ENCODE measurements at regions not wholly inside any gene's neighbourhood (a gene's known extent, or its start where the extent isn't known, plus 50 kb on each side); places are given as distances from the start of the nearest gene placed in this dataset.

DNA sequence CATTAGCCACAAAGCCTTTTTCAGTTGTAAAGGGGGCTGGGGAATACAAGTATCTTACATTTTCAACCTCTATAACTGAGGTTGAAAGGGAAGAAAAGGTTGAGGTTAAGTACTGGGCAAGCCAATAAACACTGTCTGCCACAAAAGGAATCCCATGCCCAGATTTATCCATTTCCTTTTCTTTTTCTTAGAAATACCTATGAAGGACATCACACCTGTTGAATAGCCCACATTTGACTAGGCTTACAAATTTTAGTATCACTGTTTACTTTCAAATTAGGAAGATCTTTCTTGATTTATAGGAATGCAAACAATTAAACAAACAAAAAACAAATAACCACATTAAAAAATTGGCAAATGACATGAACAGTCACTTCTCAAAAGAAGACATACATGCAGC lies 81.0 kb upstream of the CAV2 start:
- TF ChIP-seq, protein P1, sequence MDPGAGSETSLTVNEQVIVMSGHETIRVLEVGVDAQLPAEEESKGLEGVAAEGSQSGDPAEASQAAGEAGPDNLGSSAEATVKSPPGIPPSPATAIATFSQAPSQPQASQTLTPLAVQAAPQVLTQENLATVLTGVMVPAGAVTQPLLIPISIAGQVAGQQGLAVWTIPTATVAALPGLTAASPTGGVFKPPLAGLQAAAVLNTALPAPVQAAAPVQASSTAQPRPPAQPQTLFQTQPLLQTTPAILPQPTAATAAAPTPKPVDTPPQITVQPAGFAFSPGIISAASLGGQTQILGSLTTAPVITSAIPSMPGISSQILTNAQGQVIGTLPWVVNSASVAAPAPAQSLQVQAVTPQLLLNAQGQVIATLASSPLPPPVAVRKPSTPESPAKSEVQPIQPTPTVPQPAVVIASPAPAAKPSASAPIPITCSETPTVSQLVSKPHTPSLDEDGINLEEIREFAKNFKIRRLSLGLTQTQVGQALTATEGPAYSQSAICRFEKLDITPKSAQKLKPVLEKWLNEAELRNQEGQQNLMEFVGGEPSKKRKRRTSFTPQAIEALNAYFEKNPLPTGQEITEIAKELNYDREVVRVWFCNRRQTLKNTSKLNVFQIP (CRISPR knock-in tag; IDR thresholded peaks at IDR 0.05; ENCODE audit: borderline replicate concordance, low read depth): no peak
- no peak for TF ChIP-seq ISL1 (CRISPR knock-in tag; IDR thresholded peaks at IDR 0.05)
- TF ChIP-seq, protein P2, sequence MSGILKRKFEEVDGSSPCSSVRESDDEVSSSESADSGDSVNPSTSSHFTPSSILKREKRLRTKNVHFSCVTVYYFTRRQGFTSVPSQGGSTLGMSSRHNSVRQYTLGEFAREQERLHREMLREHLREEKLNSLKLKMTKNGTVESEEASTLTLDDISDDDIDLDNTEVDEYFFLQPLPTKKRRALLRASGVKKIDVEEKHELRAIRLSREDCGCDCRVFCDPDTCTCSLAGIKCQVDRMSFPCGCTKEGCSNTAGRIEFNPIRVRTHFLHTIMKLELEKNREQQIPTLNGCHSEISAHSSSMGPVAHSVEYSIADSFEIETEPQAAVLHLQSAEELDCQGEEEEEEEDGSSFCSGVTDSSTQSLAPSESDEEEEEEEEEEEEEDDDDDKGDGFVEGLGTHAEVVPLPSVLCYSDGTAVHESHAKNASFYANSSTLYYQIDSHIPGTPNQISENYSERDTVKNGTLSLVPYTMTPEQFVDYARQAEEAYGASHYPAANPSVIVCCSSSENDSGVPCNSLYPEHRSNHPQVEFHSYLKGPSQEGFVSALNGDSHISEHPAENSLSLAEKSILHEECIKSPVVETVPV (CRISPR knock-in tag; IDR thresholded peaks at IDR 0.05): no peak
- no peak for TF ChIP-seq TCF4 (CRISPR knock-in tag; IDR thresholded peaks at IDR 0.05; ENCODE audit: borderline replicate concordance)
- no peak for ATAC-seq

- no peak for ATAC-seq
- no peak for TF ChIP-seq RARB (CRISPR knock-in tag; IDR thresholded peaks at IDR 0.05)
- TF ChIP-seq ISL1 (CRISPR knock-in tag; IDR thresholded peaks at IDR 0.05): no peak
- TF ChIP-seq, protein P1 (CRISPR knock-in tag; IDR thresholded peaks at IDR 0.05; ENCODE audit: borderline replicate concordance, low read depth): no peak
- TF ChIP-seq ESRRG (CRISPR knock-in tag; IDR thresholded peaks at IDR 0.05): no peak
- no peak for TF ChIP-seq ZFP30 (CRISPR knock-in tag; IDR thresholded peaks at IDR 0.05)
- TF ChIP-seq BACH2 (CRISPR knock-in tag; IDR thresholded peaks at IDR 0.05; ENCODE audit: borderline replicate concordance): no peak
- no peak for TF ChIP-seq ZFP3 (CRISPR knock-in tag; IDR thresholded peaks at IDR 0.05)
- TF ChIP-seq OSR1 (CRISPR knock-in tag; IDR thresholded peaks at IDR 0.05): no peak
- no peak for TF ChIP-seq ARNTL (CRISPR knock-in tag; IDR thresholded peaks at IDR 0.05; ENCODE audit: borderline replicate concordance, low read depth)
- no peak for TF ChIP-seq ZNF70 (CRISPR knock-in tag; IDR thresholded peaks at IDR 0.05)
- TF ChIP-seq, protein P2 (CRISPR knock-in tag; IDR thresholded peaks at IDR 0.05): no peak
- no peak for TF ChIP-seq ZNF565 (CRISPR knock-in tag; conservative IDR thresholded peaks at IDR 0.05; ENCODE audit: low read depth)
- TF ChIP-seq GLIS3 (CRISPR knock-in tag; IDR thresholded peaks at IDR 0.05): no peak
- TF ChIP-seq ZNF8 (CRISPR knock-in tag; IDR thresholded peaks at IDR 0.05): no peak
- no peak for TF ChIP-seq TOX (CRISPR knock-in tag; IDR thresholded peaks at IDR 0.05; ENCODE audit: borderline replicate concordance)
These were observed 79.5 kb upstream of the CAV2 start for GRCh38 chr7:116420003-116420402.

- no peak for ATAC-seq
- TF ChIP-seq, protein P1 (CRISPR knock-in tag; IDR thresholded peaks at IDR 0.05; ENCODE audit: borderline replicate concordance, low read depth): no peak
- TF ChIP-seq, protein P2 (CRISPR knock-in tag; IDR thresholded peaks at IDR 0.05): no peak
- TF ChIP-seq ZNF565 (CRISPR knock-in tag; conservative IDR thresholded peaks at IDR 0.05; ENCODE audit: low read depth): no peak
- TF ChIP-seq ZFP30 (CRISPR knock-in tag; IDR thresholded peaks at IDR 0.05): no peak
- TF ChIP-seq TCF4 (CRISPR knock-in tag; IDR thresholded peaks at IDR 0.05; ENCODE audit: borderline replicate concordance): no peak
- no peak for TF ChIP-seq ESRRG (CRISPR knock-in tag; IDR thresholded peaks at IDR 0.05)
- TF ChIP-seq TSHZ2 (CRISPR knock-in tag; IDR thresholded peaks at IDR 0.05): no peak
- TF ChIP-seq, protein P3, sequence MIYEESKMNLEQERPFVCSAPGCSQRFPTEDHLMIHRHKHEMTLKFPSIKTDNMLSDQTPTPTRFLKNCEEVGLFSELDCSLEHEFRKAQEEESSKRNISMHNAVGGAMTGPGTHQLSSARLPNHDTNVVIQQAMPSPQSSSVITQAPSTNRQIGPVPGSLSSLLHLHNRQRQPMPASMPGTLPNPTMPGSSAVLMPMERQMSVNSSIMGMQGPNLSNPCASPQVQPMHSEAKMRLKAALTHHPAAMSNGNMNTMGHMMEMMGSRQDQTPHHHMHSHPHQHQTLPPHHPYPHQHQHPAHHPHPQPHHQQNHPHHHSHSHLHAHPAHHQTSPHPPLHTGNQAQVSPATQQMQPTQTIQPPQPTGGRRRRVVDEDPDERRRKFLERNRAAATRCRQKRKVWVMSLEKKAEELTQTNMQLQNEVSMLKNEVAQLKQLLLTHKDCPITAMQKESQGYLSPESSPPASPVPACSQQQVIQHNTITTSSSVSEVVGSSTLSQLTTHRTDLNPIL (CRISPR knock-in tag; IDR thresholded peaks at IDR 0.05; ENCODE audit: low read depth): no peak
- TF ChIP-seq, protein P4, sequence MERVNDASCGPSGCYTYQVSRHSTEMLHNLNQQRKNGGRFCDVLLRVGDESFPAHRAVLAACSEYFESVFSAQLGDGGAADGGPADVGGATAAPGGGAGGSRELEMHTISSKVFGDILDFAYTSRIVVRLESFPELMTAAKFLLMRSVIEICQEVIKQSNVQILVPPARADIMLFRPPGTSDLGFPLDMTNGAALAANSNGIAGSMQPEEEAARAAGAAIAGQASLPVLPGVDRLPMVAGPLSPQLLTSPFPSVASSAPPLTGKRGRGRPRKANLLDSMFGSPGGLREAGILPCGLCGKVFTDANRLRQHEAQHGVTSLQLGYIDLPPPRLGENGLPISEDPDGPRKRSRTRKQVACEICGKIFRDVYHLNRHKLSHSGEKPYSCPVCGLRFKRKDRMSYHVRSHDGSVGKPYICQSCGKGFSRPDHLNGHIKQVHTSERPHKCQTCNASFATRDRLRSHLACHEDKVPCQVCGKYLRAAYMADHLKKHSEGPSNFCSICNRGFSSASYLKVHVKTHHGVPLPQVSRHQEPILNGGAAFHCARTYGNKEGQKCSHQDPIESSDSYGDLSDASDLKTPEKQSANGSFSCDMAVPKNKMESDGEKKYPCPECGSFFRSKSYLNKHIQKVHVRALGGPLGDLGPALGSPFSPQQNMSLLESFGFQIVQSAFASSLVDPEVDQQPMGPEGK (CRISPR knock-in tag; IDR thresholded peaks at IDR 0.05; ENCODE audit: borderline replicate concordance): no peak
- no peak for TF ChIP-seq TOX (CRISPR knock-in tag; IDR thresholded peaks at IDR 0.05; ENCODE audit: borderline replicate concordance)
- no peak for TF ChIP-seq ZNF8 (CRISPR knock-in tag; IDR thresholded peaks at IDR 0.05)
- no peak for TF ChIP-seq OSR1 (CRISPR knock-in tag; IDR thresholded peaks at IDR 0.05)
- no peak for TF ChIP-seq PPARA (CRISPR knock-in tag; IDR thresholded peaks at IDR 0.05; ENCODE audit: borderline replicate concordance)
- TF ChIP-seq ISL1 (CRISPR knock-in tag; IDR thresholded peaks at IDR 0.05): no peak
- TF ChIP-seq GLIS3 (CRISPR knock-in tag; IDR thresholded peaks at IDR 0.05): no peak
- TF ChIP-seq BACH2 (CRISPR knock-in tag; IDR thresholded peaks at IDR 0.05; ENCODE audit: borderline replicate concordance): no peak
These were observed 78.2 kb upstream of the CAV2 start for GRCh38 chr7:116421298-116421697.

All from SK-N-SH treated with all-trans-retinoic acid at 6 μM for 48 hours (cell line).